ENCODE measurements at regions not wholly inside any gene's neighbourhood (a gene's known extent, or its start where the extent isn't known, plus 50 kb on each side); places are given as distances from the start of the nearest gene placed in this dataset.

GRCh38 chr5:118060833-118061232, 927.5 kb downstream of the DTWD2 start:
- DNase-seq (ENCODE audit: low read depth, low spot score): no peak

- DNase-seq (ENCODE audit: low read depth, low spot score): no peak
Measured at GRCh38 chr5:118052503-118052902, 935.8 kb downstream of the DTWD2 start.

GRCh38 chr5:118044169-118044568, 944.2 kb downstream of the DTWD2 start:
- no peak for DNase-seq (ENCODE audit: low read depth, low spot score)

GRCh38 chr5:118043531-118043930, 944.8 kb downstream of the DTWD2 start:
- DNase-seq (ENCODE audit: low read depth, low spot score): no peak

- no peak for DNase-seq (ENCODE audit: low read depth, low spot score)
Measured at GRCh38 chr5:118042076-118042475, 946.3 kb downstream of the DTWD2 start.

GRCh38 chr5:118040496-118040895, 947.9 kb downstream of the DTWD2 start:
- no peak for DNase-seq (ENCODE audit: low read depth, low spot score)

GRCh38 chr5:118033686-118034338, 954.5 kb downstream of the DTWD2 start:
- no peak for DNase-seq (ENCODE audit: low read depth, low spot score)

GRCh38 chr5:118029807-118030206, 958.5 kb downstream of the DTWD2 start:
- DNase-seq (ENCODE audit: low read depth, low spot score): no peak

- no peak for DNase-seq (ENCODE audit: low read depth, low spot score)
Measured at GRCh38 chr5:118022062-118022461, 966.3 kb downstream of the DTWD2 start.

GRCh38 chr5:118017536-118017935, 970.8 kb downstream of the DTWD2 start:
- DNase-seq (ENCODE audit: low read depth, low spot score): no peak

GRCh38 chr5:118016396-118016795, 972.0 kb downstream of the DTWD2 start:
- no peak for DNase-seq (ENCODE audit: low read depth, low spot score)

GRCh38 chr5:118015511-118015910, 972.8 kb downstream of the DTWD2 start:
- no peak for DNase-seq (ENCODE audit: low read depth, low spot score)

GRCh38 chr5:118009741-118010297, 978.5 kb downstream of the DTWD2 start:
- DNase-seq (ENCODE audit: low read depth, low spot score): no peak

- DNase-seq (ENCODE audit: low read depth, low spot score): no peak
Measured at GRCh38 chr5:118008779-118009178, 979.6 kb downstream of the DTWD2 start.

GRCh38 chr5:118007262-118007661, 981.1 kb downstream of the DTWD2 start:
- no peak for DNase-seq (ENCODE audit: low read depth, low spot score)

- DNase-seq (ENCODE audit: low read depth, low spot score): no peak
Measured at GRCh38 chr5:118006219-118006618, 982.1 kb downstream of the DTWD2 start.

GRCh38 chr5:117999939-118000549, 988.3 kb downstream of the DTWD2 start:
- no peak for DNase-seq (ENCODE audit: low read depth, low spot score)

- peak; percentile 7 for DNase-seq (ENCODE audit: low read depth, low spot score)
Measured at GRCh38 chr5:117982691-117983090, 1005.7 kb downstream of the DTWD2 start.

GRCh38 chr5:117973785-117974184, 1014.6 kb downstream of the DTWD2 start:
- DNase-seq (ENCODE audit: low read depth, low spot score): peak; percentile 43

GRCh38 chr5:117955831-117956230, 1032.5 kb downstream of the DTWD2 start:
- DNase-seq (ENCODE audit: low read depth, low spot score): no peak

GRCh38 chr5:117954331-117954730, 1034.0 kb downstream of the DTWD2 start:
- DNase-seq (ENCODE audit: low read depth, low spot score): no peak

GRCh38 chr5:117953272-117953671, 1035.1 kb downstream of the DTWD2 start:
- no peak for DNase-seq (ENCODE audit: low read depth, low spot score)

- no peak for DNase-seq (ENCODE audit: low read depth, low spot score)
Measured at GRCh38 chr5:117947836-117948235, 1040.5 kb downstream of the DTWD2 start.

Measured in ELF-1 (cell line).